ENCODE measurements at regions not wholly inside any gene's neighbourhood (a gene's known extent, or its start where the extent isn't known, plus 50 kb on each side); places are given as distances from the start of the nearest gene placed in this dataset.

GRCh38 chr10:10497245-10497644 lies 520.4 kb upstream of the CELF2 start:
- Histone ChIP-seq H3K27ac (no peak overlapping the region), H3K4me3 (no peak overlapping the region), H3K9me3 (no peaks in the 10 kb centered on the region), H3K4me1 (no peaks in the 10 kb centered on the region), H3K27me3 (no peaks in the 10 kb centered on the region), H3K36me3 (no peaks in the 10 kb centered on the region)
- WGBS, 2 donors, result 96 to 98% methylated on average over 3 of the region's 3 CpGs
- no peak for DNase-seq
- TF ChIP-seq POLR2A (IDR thresholded peaks at IDR 0.05) (no peak), EP300 (IDR thresholded peaks at IDR 0.05) (no peak), POLR2AphosphoS5 (IDR thresholded peaks at IDR 0.05) (no peak)
- intact Hi-C loops (cut with DNase I), result no loop called here

GRCh38 chr10:10498781-10499180 lies 518.9 kb upstream of the CELF2 start:
- H3K27me3 ChIP-seq, result no peaks in the 10 kb centered on the region
- H3K36me3 ChIP-seq, result no peaks in the 10 kb centered on the region
- H3K4me1 ChIP-seq, result no peaks in the 10 kb centered on the region
- no peaks in the 10 kb centered on the region for H3K9me3 ChIP-seq
- no peak overlapping the region for H3K27ac ChIP-seq
- intact Hi-C loops (cut with DNase I), result no loop called here
- TF ChIP-seq POLR2AphosphoS5 (IDR thresholded peaks at IDR 0.05) (no peak), CTCF (IDR thresholded peaks at IDR 0.05) (no peak), POLR2A (IDR thresholded peaks at IDR 0.05) (no peak), EP300 (IDR thresholded peaks at IDR 0.05) (no peak)
- no peak overlapping the region for H3K4me3 ChIP-seq
- WGBS, 2 donors, result 87 to 93% methylated on average over 3 of the region's 3 CpGs
- DNase-seq, result no peak

GRCh38 chr10:10499839-10500238 lies 517.8 kb upstream of the CELF2 start:
- H3K27ac ChIP-seq, result no peak overlapping the region
- no peak for DNase-seq
- intact Hi-C loops (cut with DNase I), result no loop called here
- WGBS, 2 donors, result 61 to 62% methylated on average over 2 of the region's 2 CpGs
- H3K27me3 ChIP-seq, result no peaks in the 10 kb centered on the region
- no peak overlapping the region for H3K4me3 ChIP-seq
- no peaks in the 10 kb centered on the region for H3K9me3 ChIP-seq
- H3K4me1 ChIP-seq, result no peaks in the 10 kb centered on the region
- H3K36me3 ChIP-seq, result no peaks in the 10 kb centered on the region
- TF ChIP-seq POLR2A (IDR thresholded peaks at IDR 0.05) (no peak), EP300 (IDR thresholded peaks at IDR 0.05) (no peak), CTCF (IDR thresholded peaks at IDR 0.05) (no peak), POLR2AphosphoS5 (IDR thresholded peaks at IDR 0.05) (no peak)

GRCh38 chr10:10500937-10501336 lies 516.7 kb upstream of the CELF2 start:
- DNase-seq, result no peak
- 86 to 90% methylated on average over 2 of the region's 2 CpGs for WGBS, 2 donors
- no peak overlapping the region for H3K27ac ChIP-seq
- no peak overlapping the region for H3K4me3 ChIP-seq
- intact Hi-C loops (cut with DNase I), result no loop called here
- H3K4me1 ChIP-seq, result no peaks in the 10 kb centered on the region
- no peaks in the 10 kb centered on the region for H3K36me3 ChIP-seq
- no peak for TF ChIP-seq POLR2AphosphoS5 (IDR thresholded peaks at IDR 0.05)
- TF ChIP-seq CTCF (IDR thresholded peaks at IDR 0.05), result no peak
- TF ChIP-seq EP300 (IDR thresholded peaks at IDR 0.05), result no peak
- no peak for TF ChIP-seq POLR2A (IDR thresholded peaks at IDR 0.05)
- H3K27me3 ChIP-seq, result no peaks in the 10 kb centered on the region
- no peaks in the 10 kb centered on the region for H3K9me3 ChIP-seq

- H3K27me3 ChIP-seq, result no peaks in the 10 kb centered on the region
- no peaks in the 10 kb centered on the region for H3K9me3 ChIP-seq
- no peak overlapping the region for H3K27ac ChIP-seq
- TF ChIP-seq POLR2AphosphoS5 (IDR thresholded peaks at IDR 0.05), result no peak
- TF ChIP-seq EP300 (IDR thresholded peaks at IDR 0.05), result no peak
- no peak for TF ChIP-seq POLR2A (IDR thresholded peaks at IDR 0.05)
- TF ChIP-seq CTCF (IDR thresholded peaks at IDR 0.05), result no peak
- H3K4me3 ChIP-seq, result no peak overlapping the region
- no peaks in the 10 kb centered on the region for H3K36me3 ChIP-seq
- intact Hi-C loops (cut with DNase I), result no loop called here
- WGBS, 2 donors, result 77 to 88% methylated on average over 1 of the region's 1 CpG
- DNase-seq, result no peak
- H3K4me1 ChIP-seq, result no peaks in the 10 kb centered on the region
These were observed 513.9 kb upstream of the CELF2 start for GRCh38 chr10:10503772-10504171.
